ENCODE measurements at regions not wholly inside any gene's neighbourhood (a gene's known extent, or its start where the extent isn't known, plus 50 kb on each side); places are given as distances from the start of the nearest gene placed in this dataset.

DNA sequence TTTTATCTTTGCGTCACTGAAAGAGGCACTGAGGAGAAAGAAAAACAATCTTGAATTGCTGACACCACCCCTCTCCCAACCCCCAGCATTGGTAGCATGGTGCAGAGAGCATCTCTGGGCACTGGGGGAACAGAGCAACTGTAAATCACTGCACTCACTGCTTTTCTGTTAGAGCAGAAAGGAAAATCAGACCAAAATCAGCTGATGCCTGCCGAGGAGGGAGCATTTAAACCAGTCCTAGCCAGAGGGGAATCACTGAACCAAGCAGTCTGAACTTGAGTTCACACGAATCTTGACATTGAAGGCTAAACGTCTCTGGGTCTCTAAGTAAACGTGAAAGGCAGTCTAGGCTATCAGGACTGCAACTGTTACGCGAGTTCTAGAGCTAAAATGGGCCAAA lies 205.8 kb downstream of the SPANXN4 start:
- TF ChIP-seq POLR2A (IDR thresholded peaks at IDR 0.05) = no peak
- TF ChIP-seq, protein P1, sequence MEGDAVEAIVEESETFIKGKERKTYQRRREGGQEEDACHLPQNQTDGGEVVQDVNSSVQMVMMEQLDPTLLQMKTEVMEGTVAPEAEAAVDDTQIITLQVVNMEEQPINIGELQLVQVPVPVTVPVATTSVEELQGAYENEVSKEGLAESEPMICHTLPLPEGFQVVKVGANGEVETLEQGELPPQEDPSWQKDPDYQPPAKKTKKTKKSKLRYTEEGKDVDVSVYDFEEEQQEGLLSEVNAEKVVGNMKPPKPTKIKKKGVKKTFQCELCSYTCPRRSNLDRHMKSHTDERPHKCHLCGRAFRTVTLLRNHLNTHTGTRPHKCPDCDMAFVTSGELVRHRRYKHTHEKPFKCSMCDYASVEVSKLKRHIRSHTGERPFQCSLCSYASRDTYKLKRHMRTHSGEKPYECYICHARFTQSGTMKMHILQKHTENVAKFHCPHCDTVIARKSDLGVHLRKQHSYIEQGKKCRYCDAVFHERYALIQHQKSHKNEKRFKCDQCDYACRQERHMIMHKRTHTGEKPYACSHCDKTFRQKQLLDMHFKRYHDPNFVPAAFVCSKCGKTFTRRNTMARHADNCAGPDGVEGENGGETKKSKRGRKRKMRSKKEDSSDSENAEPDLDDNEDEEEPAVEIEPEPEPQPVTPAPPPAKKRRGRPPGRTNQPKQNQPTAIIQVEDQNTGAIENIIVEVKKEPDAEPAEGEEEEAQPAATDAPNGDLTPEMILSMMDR (IDR thresholded peaks at IDR 0.05) = no peak
